PFSK-1 (cell line): ENCODE measurements at regions not wholly inside any gene's neighbourhood (a gene's known extent, or its start where the extent isn't known, plus 50 kb on each side); places are given as distances from the start of the nearest gene placed in this dataset.

Experiments
- FOXP2 ChIP-seq: optimal IDR thresholded peaks from 2 replicates; pipeline ENCODE3; 2011; ENCODE audit warnings: borderline replicate concordance, control low read depth, inconsistent platforms; ENCODE audit not compliant: insufficient read depth; ENCODE audit errors: extremely low read length, extremely low read depth
- POLR2AphosphoS5 ChIP-seq: IDR thresholded peaks from 2 replicates; pipeline ENCODE4 v1.6.1; 2012; ENCODE audit warnings: low read depth, mild to moderate bottlenecking, control low read depth, low read length, moderate library complexity
- REST ChIP-seq, 2 experiments: IDR thresholded peaks; 2 replicates each; pipeline versions ENCODE4 v1.6.1 to v1.8.0; 2011 to 2012; ENCODE audit warnings: low read depth in 2 of 2, low read length in 2 of 2, control low read depth in 1 of 2, inconsistent platforms in 1 of 2, mild to moderate bottlenecking in 1 of 2, moderate library complexity in 1 of 2; ENCODE audit not compliant: insufficient read depth in 1 of 2
- SIN3A ChIP-seq: IDR thresholded peaks from 2 replicates; pipeline ENCODE4 v1.6.1; 2012; ENCODE audit warnings: mild to moderate bottlenecking, low read length, moderate library complexity, borderline replicate concordance; ENCODE audit not compliant: insufficient read depth
- TAF1 ChIP-seq: IDR thresholded peaks from 2 replicates; pipeline ENCODE4 v1.6.1; 2012; ENCODE audit warnings: low read length, control low read depth, borderline replicate concordance; ENCODE audit not compliant: insufficient read depth

GRCh38 chr5:88939300-88939699 lies 56.3 kb upstream of the MEF2C start:
- no peak for TF ChIP-seq TAF1
- no peak for TF ChIP-seq REST (IDR thresholded peaks at IDR 0.05; ENCODE audit: insufficient read depth in 1 of 2, low read depth in 2 of 2, low read length in 2 of 2)
- no peak for TF ChIP-seq POLR2AphosphoS5
- no peak for TF ChIP-seq SIN3A
- TF ChIP-seq FOXP2, result no peak
